GM18498 (cell line): ENCODE measurements at regions not wholly inside any gene's neighbourhood (a gene's known extent, or its start where the extent isn't known, plus 50 kb on each side); places are given as distances from the start of the nearest gene placed in this dataset.

ENCODE experiments used
- ATAC-seq: cut with Tn5 transposase; IDR thresholded peaks from one replicate; pipeline ENCODE4 v1.9.1; 2021; ENCODE audit warnings: mild to moderate bottlenecking, moderate library complexity; ENCODE audit not compliant: unreplicated experiment

GRCh38 chr11:79918846-79919245 is 478.0 kb upstream of the TENM4 start:
- ATAC-seq: no peak

GRCh38 chr11:79906164-79906563 is 465.3 kb upstream of the TENM4 start:
- ATAC-seq: no peak

DNA sequence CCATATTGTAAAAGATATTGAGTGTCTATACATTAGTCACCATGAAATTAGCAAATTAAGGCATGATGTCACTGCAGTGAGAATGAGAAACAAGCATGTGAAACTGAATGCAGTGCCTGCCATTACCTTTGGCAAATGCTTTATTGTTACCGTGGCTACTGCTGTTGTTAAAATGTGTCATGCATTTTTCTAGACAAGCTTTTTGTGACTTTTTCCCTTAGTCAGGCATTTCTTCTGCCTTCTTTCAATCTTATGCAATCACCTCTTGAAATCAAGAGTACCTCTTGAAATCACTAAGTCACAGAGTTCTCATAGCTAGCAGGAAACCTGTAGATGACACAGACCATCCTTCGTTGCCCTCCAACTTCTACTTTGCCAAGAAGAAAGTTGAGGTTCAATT is 461.7 kb upstream of the TENM4 start:
- no peak for ATAC-seq

- ATAC-seq: no peak
Measured at GRCh38 chr11:79897896-79898295, 457.1 kb upstream of the TENM4 start.

GRCh38 chr11:79896258-79896657 is 455.4 kb upstream of the TENM4 start:
- no peak for ATAC-seq

GRCh38 chr11:79894111-79894510 is 453.3 kb upstream of the TENM4 start:
- ATAC-seq: no peak

DNA sequence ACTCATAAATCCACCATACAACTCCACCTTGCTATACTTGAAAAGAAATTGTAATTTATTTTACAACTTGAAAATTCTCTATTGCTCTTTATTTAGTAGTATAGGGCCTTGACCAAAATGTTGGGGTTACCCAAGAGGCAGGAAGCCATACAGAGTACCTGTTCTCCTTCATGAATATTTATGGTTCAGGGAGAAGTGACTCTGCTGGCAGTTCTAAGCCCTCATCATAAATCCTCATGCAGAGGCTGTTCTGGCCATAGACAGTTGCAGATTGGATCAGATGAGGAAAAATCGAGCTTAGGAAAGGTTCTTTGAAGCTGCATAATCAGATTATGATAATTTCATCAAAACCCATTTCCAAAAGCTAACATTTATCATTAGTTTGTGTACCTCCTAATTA is 449.4 kb upstream of the TENM4 start:
- ATAC-seq: no peak

GRCh38 chr11:79864882-79865281 is 424.1 kb upstream of the TENM4 start:
- ATAC-seq: no peak

DNA sequence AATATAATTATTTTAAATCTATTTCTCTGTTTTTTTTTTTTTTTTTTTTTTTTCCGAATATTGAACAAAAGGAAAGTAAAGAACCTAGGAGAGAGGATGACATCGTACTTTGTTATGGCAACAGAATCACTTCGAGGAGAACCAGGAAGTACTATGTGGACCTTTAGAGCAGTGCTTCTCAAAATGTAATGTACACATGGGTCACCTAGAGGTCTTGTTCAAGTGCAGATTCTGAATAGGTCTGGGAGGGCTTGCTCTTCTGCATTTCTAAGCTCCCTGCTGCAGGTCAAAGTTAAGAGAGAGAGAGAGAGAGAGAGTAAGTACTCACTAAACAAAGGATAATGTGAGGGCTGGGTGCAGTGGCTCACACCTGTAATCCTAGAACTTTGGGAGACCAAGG is 419.5 kb upstream of the TENM4 start:
- ATAC-seq: no peak

GRCh38 chr11:79857377-79858214 is 416.8 kb upstream of the TENM4 start:
- ATAC-seq: no peak

DNA sequence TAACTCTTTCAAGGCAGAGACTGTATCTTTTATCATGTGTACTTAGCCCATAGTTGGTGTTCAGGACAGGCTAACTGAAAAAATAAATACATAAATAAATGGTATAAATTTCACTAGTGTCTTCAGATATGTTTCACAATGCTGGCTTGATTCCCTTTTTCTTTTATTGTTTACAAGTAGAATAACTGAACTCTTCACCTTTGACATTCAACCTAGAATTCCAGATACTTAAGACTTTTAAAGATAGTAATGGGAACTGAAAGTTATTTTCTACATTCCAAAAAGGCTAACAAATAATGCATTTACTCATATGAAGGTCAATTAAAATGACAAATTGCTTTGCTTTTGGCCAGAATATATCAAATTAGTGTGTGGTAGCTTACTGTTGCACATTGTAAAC is 411.3 kb upstream of the TENM4 start:
- ATAC-seq: no peak

- ATAC-seq: no peak
Measured at GRCh38 chr11:79845002-79845709, 404.3 kb upstream of the TENM4 start.

DNA sequence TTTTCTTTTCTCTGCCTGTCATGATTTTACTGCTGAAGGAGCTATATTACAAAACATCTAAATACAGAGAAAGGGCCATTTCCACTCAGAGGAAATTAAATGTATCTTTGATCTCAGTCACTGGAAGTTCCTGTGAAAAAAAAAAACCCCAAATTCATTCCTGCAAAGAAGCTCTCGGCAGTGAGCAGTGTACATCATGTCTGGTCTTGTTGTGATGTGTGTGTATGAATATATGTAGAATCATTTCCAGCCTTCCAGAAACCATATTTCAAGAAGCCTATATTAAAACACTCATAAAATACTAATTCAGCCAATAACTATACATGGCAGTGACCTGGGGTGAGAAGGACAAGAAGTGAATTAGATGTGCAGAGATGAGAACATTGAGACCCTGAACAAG is 393.2 kb upstream of the TENM4 start:
- ATAC-seq: no peak

GRCh38 chr11:79830446-79830845 is 389.6 kb upstream of the TENM4 start:
- no peak for ATAC-seq

GRCh38 chr11:79829891-79830290 is 389.1 kb upstream of the TENM4 start:
- no peak for ATAC-seq

DNA sequence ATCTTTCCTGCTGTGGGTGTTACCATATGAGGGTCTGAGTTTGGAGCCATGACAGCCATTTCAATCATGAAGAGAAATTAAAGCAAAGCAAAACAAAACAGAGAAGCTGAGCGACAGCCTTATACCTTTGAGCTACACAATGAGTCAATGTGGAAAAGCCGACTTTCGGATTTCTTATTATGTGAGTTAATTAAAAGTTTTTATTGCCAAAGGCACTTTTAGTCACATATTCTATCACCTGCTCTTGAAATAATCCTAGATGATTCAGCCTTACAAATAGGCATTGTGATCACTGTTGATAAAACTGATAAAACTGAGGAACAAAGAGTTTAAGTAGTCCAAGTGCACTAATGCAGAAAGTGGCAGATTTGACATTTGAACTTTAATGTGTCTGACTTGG is 381.9 kb upstream of the TENM4 start:
- no peak for ATAC-seq

DNA sequence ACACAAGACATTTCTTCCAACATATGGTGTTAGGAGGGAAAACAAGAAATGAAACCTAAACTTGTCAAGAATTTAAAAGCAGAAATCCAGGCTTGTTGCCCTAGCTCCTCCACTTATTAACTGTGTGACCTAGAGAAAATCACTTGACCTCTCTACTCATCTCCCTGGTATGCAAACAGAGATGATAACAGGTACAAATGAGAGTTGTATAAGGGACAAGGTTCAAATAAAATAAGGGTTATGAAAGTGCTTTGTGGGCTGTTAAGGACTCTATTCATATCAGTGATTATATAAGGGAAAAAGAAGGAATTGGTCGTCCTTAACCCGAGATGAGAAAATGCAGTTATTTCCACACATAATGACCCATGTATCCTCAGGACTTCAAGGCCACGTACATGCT is 372.7 kb upstream of the TENM4 start:
- ATAC-seq: no peak

GRCh38 chr11:79809487-79809886 is 368.7 kb upstream of the TENM4 start:
- ATAC-seq: no peak

- no peak for ATAC-seq
Measured at GRCh38 chr11:79807506-79807905, 366.7 kb upstream of the TENM4 start.

DNA sequence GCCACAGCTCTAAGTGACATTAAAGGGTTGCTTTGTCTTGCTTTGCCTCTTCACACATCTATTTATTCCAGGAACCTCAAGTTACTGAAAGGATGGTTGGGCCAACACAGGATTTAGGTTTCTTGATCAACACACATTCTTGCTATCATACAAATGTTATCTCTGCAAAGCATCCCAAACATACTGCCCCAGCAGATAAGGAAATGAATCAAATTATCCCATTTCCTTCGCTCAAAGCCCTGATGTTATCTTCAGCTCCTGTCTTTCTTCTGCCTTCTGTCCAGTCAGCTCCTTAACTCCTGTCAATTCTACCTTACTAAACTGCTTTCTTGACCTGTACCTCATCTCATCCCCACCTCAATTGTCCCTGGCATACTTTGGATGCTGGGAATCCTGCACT is 355.9 kb upstream of the TENM4 start:
- no peak for ATAC-seq

DNA sequence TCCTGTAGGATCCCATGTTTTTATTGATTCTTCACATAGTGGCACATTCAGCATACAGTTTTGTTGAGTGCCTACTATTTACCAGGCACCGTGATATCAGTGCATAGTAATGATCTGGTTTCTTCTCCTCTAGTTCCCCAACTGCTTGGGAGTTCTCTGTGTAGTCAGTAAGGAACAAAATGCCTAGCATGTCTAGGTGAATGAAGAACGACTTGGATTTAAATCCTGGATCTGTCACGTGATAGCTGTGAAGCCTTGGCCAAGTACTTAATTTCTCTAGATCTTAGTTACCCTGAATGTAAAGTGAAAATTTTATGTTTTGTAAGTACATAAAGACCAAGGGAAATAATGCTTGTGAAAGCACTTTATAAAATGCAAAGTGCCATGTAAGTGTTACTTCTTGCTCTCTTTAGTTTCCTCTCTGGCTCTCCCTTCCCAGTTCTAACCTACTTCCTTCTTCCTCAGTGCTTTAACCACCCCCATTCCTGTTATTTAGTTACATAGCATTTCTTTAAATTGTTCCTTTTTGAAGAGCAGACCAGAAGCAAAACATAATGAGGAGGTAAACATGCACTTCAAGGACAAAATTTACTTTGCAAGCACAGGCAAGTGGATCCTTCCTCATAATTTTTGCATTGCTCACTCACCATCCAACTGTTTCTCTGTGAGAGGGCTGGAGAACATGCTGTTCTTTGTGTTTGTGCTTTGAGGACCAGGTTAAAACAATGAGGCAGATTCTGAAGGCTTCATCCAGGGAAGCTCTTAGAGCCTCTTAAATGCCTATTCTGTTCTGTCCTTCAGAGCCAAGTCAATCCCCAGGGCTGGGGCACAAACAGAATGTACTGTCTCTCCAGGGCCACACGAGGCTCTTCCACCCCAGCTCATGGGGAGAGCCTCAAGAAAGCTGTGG is 353.9 kb upstream of the TENM4 start:
- no peak for ATAC-seq
